Activated CD8-positive, alpha-beta memory T cell treated with anti-CD3 and anti-CD28 coated beads, Interleukin-2, amount 10 ng/mL, durations not matched to agents 7 days and 5 days (primary cell): ENCODE measurements at regions not wholly inside any gene's neighbourhood (a gene's known extent, or its start where the extent isn't known, plus 50 kb on each side); places are given as distances from the start of the nearest gene placed in this dataset.

Experiments used
- ATAC-seq: fragments of 150-1000 bp; cut with Tn5 transposase; one replicate; pipeline ENCODE4 v1.10.0; 2021; ENCODE audit warnings: moderate library complexity
- CTCF ChIA-PET: fragments of 350-600 bp; sonication (Branson Sonifier 250); formaldehyde crosslinking; loops from one replicate; lab custom pipeline; 2021; ENCODE audit warnings: antibody characterized with exemption; lab: Charles Lee
- DNase-seq: peaks from one replicate; pipeline ENCODE4 v3.0.0-alpha.2; 2020
- H3K27ac Mint-ChIP-seq: one replicate; pipeline ENCODE4 v1.8.0; 2021; ENCODE audit warnings: mild to moderate bottlenecking, mixed read lengths
- H3K27me3 Mint-ChIP-seq: one replicate; pipeline ENCODE4 v1.8.0; 2021; ENCODE audit warnings: mixed read lengths
- H3K36me3 Mint-ChIP-seq: one replicate; pipeline ENCODE4 v1.8.0; 2021; ENCODE audit warnings: mild to moderate bottlenecking, mixed read lengths
- H3K4me1 Mint-ChIP-seq: one replicate; pipeline ENCODE4 v1.8.0; 2021; ENCODE audit warnings: mixed read lengths
- H3K4me3 Mint-ChIP-seq: one replicate; pipeline ENCODE4 v1.8.0; 2021; ENCODE audit warnings: mild to moderate bottlenecking, moderate library complexity, mixed read lengths
- H3K9me3 Mint-ChIP-seq: one replicate; pipeline ENCODE4 v1.8.0; 2022; ENCODE audit warnings: low read depth, mixed read lengths

DNA sequence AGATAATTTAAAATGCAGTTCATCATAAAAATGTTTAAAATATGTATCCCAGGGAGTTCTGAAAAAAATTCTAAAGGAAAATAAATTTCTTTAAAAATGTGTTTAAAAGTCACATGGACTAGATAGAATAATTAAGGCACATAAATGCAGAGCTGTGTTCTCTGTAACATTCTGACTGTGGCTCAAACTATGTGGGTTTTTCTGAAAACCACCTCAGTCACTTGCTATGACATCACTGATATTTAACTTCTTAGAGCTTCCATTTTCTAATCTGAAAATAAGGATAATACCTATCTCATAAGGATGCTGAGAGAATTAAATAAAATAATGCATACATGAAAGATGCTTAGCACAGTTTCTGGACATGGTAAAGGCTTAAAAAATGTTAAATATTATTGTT, 107.3 kb downstream of the SLC41A2 start:
- Mint-ChIP-seq H3K4me1 (peaks cover 2% of the 10 kb centered on the region), H3K27me3 (peaks cover 10% of the 10 kb centered on the region), H3K9me3 (no peaks in the 10 kb centered on the region), H3K4me3 (no peak overlapping the region), H3K27ac (no peak overlapping the region), H3K36me3 (peaks cover under 1% of the 10 kb centered on the region)
- ATAC-seq (no peak), DNase-seq (no peak)
- CTCF ChIA-PET = interaction anchor here (1.1 kb wide), 1 partner anchor 469 kb away, joined by 4 read pairs; no protein-coding TSS in a partner anchor

DNA sequence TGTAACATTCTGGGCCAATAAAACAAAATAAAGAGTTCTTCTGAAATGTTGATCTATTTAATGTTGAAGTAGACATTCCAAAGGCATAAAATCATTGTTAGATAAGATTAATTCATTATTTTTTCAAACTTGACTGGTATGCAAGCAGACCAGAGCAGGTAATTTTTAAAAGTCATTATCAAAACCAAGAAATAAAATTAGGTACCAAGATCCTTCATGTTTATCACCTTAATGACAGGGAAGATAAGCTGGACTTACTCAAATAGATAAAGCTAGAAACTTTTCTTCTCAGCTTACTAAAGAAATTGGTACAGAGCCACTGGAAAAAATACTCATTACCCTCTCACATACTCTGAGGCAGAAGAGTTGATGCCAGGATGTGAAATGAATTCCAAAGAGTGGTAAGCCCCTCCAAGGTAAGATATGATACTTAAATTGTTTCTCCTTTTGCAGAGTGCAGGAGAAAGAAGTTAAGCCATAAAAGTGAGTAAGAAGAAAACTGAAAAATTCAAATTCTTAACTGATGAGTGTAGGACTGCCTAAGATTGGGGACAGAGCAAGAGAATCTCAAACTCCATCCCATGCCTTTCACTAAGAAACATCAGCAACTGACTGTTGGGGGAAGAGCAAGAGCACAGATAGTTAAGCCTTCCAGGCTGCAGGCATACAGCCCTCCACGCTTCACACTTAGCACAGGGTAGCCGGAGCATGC, 111.9 kb downstream of the SLC41A2 start:
- ATAC-seq = no peak
- Mint-ChIP-seq H3K9me3 (no peaks in the 10 kb centered on the region), H3K4me3 (no peak overlapping the region), H3K36me3 (peaks cover 7% of the 10 kb centered on the region), H3K27me3 (peaks cover 10% of the 10 kb centered on the region), H3K4me1 (peaks cover 2% of the 10 kb centered on the region), H3K27ac (no peak overlapping the region)
- no peak for DNase-seq
- CTCF ChIA-PET = no interaction called here

DNA sequence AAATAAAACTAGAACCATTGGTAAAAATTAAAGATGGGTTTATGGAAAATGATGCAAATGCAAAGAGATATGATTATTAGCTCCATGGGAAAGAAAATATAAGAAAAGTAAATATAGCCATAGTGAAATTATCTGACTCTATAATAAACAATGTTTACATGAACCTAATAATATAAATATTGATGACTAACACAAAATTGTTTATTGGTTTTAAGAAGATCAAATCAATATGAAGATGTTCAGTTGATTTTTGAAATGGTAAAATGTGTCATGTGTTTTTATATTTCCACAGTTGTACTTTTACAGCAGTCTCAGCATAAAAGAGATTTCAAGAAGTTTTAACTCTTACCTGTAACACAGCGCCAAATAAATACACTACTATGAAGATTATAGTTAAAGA, 114.0 kb downstream of the SLC41A2 start:
- H3K9me3 Mint-ChIP-seq = no peaks in the 10 kb centered on the region
- no peak overlapping the region for H3K27ac Mint-ChIP-seq
- CTCF ChIA-PET = no interaction called here
- H3K4me1 Mint-ChIP-seq = peaks cover 2% of the 10 kb centered on the region
- DNase-seq = no peak
- H3K27me3 Mint-ChIP-seq = peaks cover 9% of the 10 kb centered on the region
- ATAC-seq = no peak
- H3K36me3 Mint-ChIP-seq = peaks cover 7% of the 10 kb centered on the region
- H3K4me3 Mint-ChIP-seq = no peak overlapping the region

DNA sequence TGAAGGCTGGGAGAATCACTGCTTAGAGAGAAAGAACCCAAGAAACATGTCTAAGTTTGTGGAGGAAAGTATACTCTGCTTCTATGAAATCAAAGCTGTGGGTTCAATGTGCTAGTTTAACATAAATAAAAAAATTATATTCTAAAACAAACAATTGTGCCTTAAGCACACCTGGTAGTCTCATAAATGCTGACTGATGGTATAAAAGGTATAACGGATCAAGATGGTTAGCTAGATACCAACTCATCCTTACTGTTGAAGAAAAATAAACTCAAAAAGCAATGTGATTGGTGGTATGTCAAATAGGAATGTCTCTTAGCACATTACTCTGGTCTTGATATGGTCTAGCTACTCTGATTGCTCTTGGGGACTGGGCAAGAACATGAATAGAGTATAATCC, 117.8 kb downstream of the SLC41A2 start:
- no peak overlapping the region for H3K27ac Mint-ChIP-seq
- no peaks in the 10 kb centered on the region for H3K27me3 Mint-ChIP-seq
- H3K4me3 Mint-ChIP-seq = no peak overlapping the region
- H3K9me3 Mint-ChIP-seq = no peaks in the 10 kb centered on the region
- DNase-seq = no peak
- no peak for ATAC-seq
- no peaks in the 10 kb centered on the region for H3K4me1 Mint-ChIP-seq
- CTCF ChIA-PET = no interaction called here
- H3K36me3 Mint-ChIP-seq = peaks cover 2% of the 10 kb centered on the region

- Mint-ChIP-seq H3K9me3 (no peaks in the 10 kb centered on the region), H3K36me3 (no peaks in the 10 kb centered on the region), H3K4me3 (no peak overlapping the region), H3K27ac (no peak overlapping the region), H3K27me3 (no peaks in the 10 kb centered on the region), H3K4me1 (no peaks in the 10 kb centered on the region)
- DNase-seq (no peak), ATAC-seq (no peak)
- CTCF ChIA-PET = interaction anchor here (0.6 kb wide), 1 partner anchor 615 kb away, joined by 4 read pairs; no protein-coding TSS in a partner anchor
Observed at GRCh38 chr12:104835317-104835716, 122.8 kb downstream of the SLC41A2 start.

DNA sequence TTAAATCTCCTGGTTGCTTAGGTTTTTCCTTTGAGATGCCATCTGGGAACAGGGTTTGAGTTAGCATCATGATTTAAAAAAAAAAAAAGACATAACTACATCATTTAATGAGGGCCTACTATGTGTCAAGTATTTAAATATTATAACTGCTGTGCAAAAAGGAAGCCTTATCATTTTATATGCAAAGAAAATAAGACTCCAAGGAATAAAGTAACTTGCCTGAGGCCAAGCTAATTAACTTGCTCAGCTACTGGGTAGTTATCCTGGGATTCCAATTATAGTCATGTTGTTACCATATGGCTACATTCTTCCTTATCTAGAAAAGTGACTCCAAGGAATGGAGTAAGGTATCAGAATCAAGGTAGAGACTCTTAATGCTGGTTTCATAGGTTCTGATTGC, 123.5 kb downstream of the SLC41A2 start:
- H3K27ac Mint-ChIP-seq = no peak overlapping the region
- H3K4me1 Mint-ChIP-seq = no peaks in the 10 kb centered on the region
- DNase-seq (no peak), ATAC-seq (no peak)
- CTCF ChIA-PET = no interaction called here
- H3K9me3 Mint-ChIP-seq = no peaks in the 10 kb centered on the region
- no peaks in the 10 kb centered on the region for H3K27me3 Mint-ChIP-seq
- H3K4me3 Mint-ChIP-seq = no peak overlapping the region
- H3K36me3 Mint-ChIP-seq = no peaks in the 10 kb centered on the region

DNA sequence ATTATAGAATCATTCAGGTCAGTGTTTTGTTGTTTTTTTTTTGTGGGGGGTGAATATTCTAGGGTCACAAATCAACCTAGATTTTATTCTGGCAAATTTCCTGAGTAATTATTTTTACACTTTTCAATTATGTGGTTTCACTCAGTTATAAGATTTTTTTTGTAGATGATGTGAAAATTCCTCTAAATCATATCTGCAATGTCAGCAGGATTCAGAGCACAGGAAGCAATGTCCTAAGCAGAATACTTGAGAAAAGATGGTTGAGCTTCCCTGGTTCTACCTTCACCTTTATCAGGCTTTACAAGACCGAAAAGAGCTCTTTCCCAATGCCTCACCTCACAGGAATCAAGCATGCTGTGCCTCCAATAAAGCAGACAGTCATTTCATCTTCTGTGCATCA, 124.3 kb downstream of the SLC41A2 start:
- no peaks in the 10 kb centered on the region for H3K9me3 Mint-ChIP-seq
- no peak overlapping the region for H3K4me3 Mint-ChIP-seq
- DNase-seq (no peak), ATAC-seq (no peak)
- no peaks in the 10 kb centered on the region for H3K36me3 Mint-ChIP-seq
- H3K4me1 Mint-ChIP-seq = no peaks in the 10 kb centered on the region
- no peak overlapping the region for H3K27ac Mint-ChIP-seq
- H3K27me3 Mint-ChIP-seq = no peaks in the 10 kb centered on the region
- CTCF ChIA-PET = interaction anchor here (0.8 kb wide), 1 partner anchor 43 kb away, joined by 3 read pairs; no protein-coding TSS in a partner anchor

DNA sequence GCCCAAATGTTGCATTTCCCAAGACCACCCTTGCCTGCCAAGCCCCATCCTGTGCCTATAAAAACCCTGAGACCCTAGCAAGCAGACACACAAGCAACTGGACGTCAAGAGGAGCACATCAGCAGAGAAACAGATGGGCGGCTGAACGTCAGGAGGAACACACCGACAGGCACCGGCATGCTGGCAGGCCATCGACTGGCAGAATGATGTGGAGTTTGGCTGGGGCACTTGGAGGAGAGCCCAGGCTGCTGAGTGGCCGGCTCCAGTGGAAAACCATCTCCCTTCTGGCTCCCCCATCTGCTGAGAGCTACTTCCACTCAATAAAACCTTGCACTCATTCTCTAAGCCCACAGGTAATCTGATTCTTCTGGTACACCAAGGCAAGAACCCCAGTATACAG, 130.1 kb downstream of the SLC41A2 start:
- CTCF ChIA-PET = no interaction called here
- peaks cover 3% of the 10 kb centered on the region for H3K9me3 Mint-ChIP-seq
- no peaks in the 10 kb centered on the region for H3K4me1 Mint-ChIP-seq
- DNase-seq (no peak), ATAC-seq (no peak)
- H3K27me3 Mint-ChIP-seq = no peaks in the 10 kb centered on the region
- no peak overlapping the region for H3K27ac Mint-ChIP-seq
- H3K4me3 Mint-ChIP-seq = no peak overlapping the region
- peaks cover 9% of the 10 kb centered on the region for H3K36me3 Mint-ChIP-seq

DNA sequence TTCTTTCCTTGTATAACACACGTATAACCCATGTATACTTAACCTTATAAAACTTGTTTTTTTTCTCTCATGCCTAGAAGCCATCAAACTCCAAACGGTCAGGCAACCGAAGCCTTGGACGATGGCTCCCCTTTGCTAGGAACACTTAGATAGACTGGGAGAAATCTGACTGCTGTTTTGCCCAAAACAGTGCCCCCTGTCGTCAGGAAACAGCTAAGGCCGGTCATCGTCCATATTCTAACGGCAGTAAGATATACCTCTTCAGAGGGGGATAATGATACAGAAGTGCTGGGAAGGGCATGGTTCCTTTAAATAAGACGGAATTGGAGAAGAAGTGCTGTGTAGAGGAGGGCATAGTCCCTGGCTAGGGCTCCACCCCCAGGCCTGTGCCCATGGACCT, 130.5 kb downstream of the SLC41A2 start:
- CTCF ChIA-PET = no interaction called here
- Mint-ChIP-seq H3K27ac (no peak overlapping the region), H3K9me3 (peaks cover 3% of the 10 kb centered on the region), H3K27me3 (no peaks in the 10 kb centered on the region), H3K36me3 (peaks cover 9% of the 10 kb centered on the region), H3K4me3 (no peak overlapping the region), H3K4me1 (no peaks in the 10 kb centered on the region)
- DNase-seq (no peak), ATAC-seq (no peak)

- Mint-ChIP-seq H3K4me1 (no peaks in the 10 kb centered on the region), H3K27me3 (no peaks in the 10 kb centered on the region), H3K27ac (no peak overlapping the region), H3K9me3 (peaks cover 3% of the 10 kb centered on the region), H3K4me3 (no peak overlapping the region), H3K36me3 (peaks cover 9% of the 10 kb centered on the region)
- no peak for DNase-seq
- CTCF ChIA-PET = interaction anchor here (1.7 kb wide), 1 partner anchor 444 kb away, joined by 5 read pairs; no protein-coding TSS in a partner anchor
- ATAC-seq = no peak
Observed at GRCh38 chr12:104825408-104825807, 132.7 kb downstream of the SLC41A2 start.

GRCh38 chr12:104823985-104824461, 134.1 kb downstream of the SLC41A2 start:
- Mint-ChIP-seq H3K9me3 (peaks cover 3% of the 10 kb centered on the region), H3K27ac (no peak overlapping the region), H3K4me3 (no peak overlapping the region), H3K4me1 (no peaks in the 10 kb centered on the region), H3K27me3 (no peaks in the 10 kb centered on the region), H3K36me3 (peaks cover 9% of the 10 kb centered on the region)
- DNase-seq (no peak), ATAC-seq (no peak)
- CTCF ChIA-PET = no interaction called here

DNA sequence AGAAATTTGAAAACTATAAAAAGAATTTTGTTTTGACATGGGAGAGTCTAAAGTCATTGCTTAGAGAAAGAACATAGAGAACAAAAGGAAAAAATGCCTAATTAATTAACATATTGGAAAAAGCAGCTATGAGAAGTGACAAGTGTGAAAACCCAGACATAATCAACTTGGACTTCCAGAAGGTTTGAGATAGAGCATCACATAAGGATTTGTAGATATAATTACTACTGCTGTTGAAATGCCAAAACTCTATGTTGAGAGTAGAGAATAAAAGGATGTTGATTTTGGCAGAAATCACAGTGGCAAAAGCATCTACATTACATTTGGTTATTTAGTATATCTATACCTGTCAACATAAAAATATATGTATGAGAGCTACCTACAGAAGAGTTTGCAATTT, 135.1 kb downstream of the SLC41A2 start:
- Mint-ChIP-seq H3K4me3 (no peak overlapping the region), H3K36me3 (peaks cover 9% of the 10 kb centered on the region), H3K9me3 (peaks cover 3% of the 10 kb centered on the region), H3K27me3 (no peaks in the 10 kb centered on the region), H3K4me1 (no peaks in the 10 kb centered on the region), H3K27ac (no peak overlapping the region)
- DNase-seq = no peak
- CTCF ChIA-PET = interaction anchor here (1.0 kb wide), 1 partner anchor 11 kb away, joined by 3 read pairs; no protein-coding TSS in a partner anchor
- no peak for ATAC-seq

DNA sequence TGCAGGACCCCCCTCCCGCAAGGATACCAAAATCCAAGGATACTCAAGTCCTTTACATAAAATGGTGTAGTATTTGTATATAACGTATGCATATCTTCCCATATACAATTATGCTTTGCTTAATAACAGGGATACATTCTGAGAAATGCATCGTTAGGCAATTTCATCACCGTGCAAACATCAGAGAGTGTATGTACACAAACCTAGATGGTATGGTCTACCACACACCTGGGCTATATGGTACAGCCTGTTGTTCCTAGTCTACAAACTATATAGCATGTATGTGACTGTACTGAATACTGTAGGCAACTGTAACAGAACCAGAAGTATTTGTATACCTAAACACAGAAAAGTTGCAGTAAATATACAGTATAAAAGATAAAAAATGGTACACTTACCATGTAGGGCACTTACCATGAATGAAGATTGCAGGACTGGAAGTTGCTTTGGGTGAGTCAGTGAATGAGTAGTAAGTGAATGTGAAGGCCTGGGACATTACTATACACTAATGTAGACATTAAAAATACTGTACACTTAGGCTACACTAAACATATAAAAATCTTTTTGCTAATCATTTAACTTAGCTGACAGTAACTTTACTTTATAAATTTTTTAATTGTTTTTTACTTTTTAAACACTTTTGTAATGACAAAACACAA, 141.1 kb downstream of the SLC41A2 start:
- no peaks in the 10 kb centered on the region for H3K36me3 Mint-ChIP-seq
- H3K27ac Mint-ChIP-seq = no peak overlapping the region
- no peak for ATAC-seq
- no peak overlapping the region for H3K4me3 Mint-ChIP-seq
- no peaks in the 10 kb centered on the region for H3K4me1 Mint-ChIP-seq
- CTCF ChIA-PET = no interaction called here
- H3K9me3 Mint-ChIP-seq = no peaks in the 10 kb centered on the region
- DNase-seq = no peak
- H3K27me3 Mint-ChIP-seq = no peaks in the 10 kb centered on the region

DNA sequence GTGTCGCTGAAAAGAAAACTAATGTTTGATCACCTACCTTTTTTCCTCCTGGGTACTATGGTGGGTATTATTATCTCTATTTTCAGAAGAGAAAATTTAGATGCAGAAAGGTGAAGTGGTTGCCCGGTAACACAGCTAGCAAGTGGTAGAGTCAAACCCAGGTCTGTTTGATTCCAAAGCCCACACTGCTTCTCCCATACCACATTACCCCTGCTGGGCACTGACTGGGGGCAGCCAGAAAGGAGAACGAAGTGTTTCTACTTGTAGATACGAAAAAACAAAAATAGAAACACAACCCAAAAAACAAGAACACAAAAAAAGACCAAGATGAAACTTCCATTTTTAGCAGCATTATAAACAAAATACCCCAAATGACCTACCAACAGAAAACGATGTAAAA, 142.2 kb downstream of the SLC41A2 start:
- no peak for DNase-seq
- Mint-ChIP-seq H3K27me3 (no peaks in the 10 kb centered on the region), H3K27ac (no peak overlapping the region), H3K9me3 (no peaks in the 10 kb centered on the region), H3K4me3 (no peak overlapping the region), H3K4me1 (no peaks in the 10 kb centered on the region), H3K36me3 (no peaks in the 10 kb centered on the region)
- no peak for ATAC-seq
- CTCF ChIA-PET = no interaction called here
